A673 (cell line): ENCODE measurements at regions not wholly inside any gene's neighbourhood (a gene's known extent, or its start where the extent isn't known, plus 50 kb on each side); places are given as distances from the start of the nearest gene placed in this dataset.

ENCODE experiments used
- CTCF ChIP-seq: fragments of 300-800, 200-600 bp; sonication (generic); conservative IDR thresholded peaks from 2 replicates; pipeline ENCODE4 v1.5.1; 2017; ENCODE audit warnings: low read depth, mild to moderate bottlenecking, antibody characterized with exemption, low read length, moderate library complexity, mixed read lengths
- EZH2 ChIP-seq: fragments of 200-600 bp; sonication (generic); IDR thresholded peaks from 2 replicates; pipeline ENCODE4 v1.6.1; 2017; ENCODE audit warnings: borderline replicate concordance, low read depth, mild to moderate bottlenecking, mixed read lengths, antibody characterized with exemption, low read length; ENCODE audit not compliant: poor library complexity, severe bottlenecking

- TF ChIP-seq CTCF (no peak), EZH2 (no peak)
These were observed 498.6 kb upstream of the SALL1 start for GRCh38 chr16:51649631-51650030.
